HG03520 (cell line): ENCODE measurements at regions not wholly inside any gene's neighbourhood (a gene's known extent, or its start where the extent isn't known, plus 50 kb on each side); places are given as distances from the start of the nearest gene placed in this dataset.

Experiments
- ATAC-seq: cut with Tn5 transposase; IDR thresholded peaks from one replicate; pipeline ENCODE4 v1.9.1; 2021; ENCODE audit warnings: mild to moderate bottlenecking, moderate library complexity; ENCODE audit not compliant: unreplicated experiment

- ATAC-seq = no peak
Measured at GRCh38 chr20:9981829-9982228, 53.0 kb upstream of the ANKEF1 start.

GRCh38 chr20:9978397-9979004, 56.3 kb upstream of the ANKEF1 start:
- peak; percentile 98 for ATAC-seq

DNA sequence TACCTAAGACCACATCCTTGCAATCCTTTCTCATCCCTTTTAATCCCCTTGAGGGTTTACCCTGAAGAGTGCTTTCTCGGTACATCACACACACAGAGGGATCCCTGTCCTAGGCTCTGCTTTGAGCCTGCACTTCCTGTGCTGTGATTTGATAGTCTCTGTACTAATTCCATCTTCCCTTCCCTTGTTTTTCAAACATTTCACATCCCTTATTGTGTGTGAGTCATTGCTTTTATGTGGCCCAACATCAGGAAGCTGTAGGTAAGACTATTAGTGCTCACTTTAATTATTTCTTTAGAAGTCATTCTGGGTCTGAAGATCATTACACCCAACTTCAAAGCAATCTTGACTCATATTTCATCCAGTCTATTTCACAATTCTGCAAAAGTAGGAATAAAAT, 57.2 kb upstream of the ANKEF1 start:
- ATAC-seq = no peak

GRCh38 chr20:9974324-9974723, 60.5 kb upstream of the ANKEF1 start:
- no peak for ATAC-seq

GRCh38 chr20:9971746-9972145, 63.0 kb upstream of the ANKEF1 start:
- ATAC-seq = no peak

- no peak for ATAC-seq
Measured at GRCh38 chr20:9969626-9970025, 65.2 kb upstream of the ANKEF1 start.

GRCh38 chr20:9968015-9968414, 66.8 kb upstream of the ANKEF1 start:
- no peak for ATAC-seq

DNA sequence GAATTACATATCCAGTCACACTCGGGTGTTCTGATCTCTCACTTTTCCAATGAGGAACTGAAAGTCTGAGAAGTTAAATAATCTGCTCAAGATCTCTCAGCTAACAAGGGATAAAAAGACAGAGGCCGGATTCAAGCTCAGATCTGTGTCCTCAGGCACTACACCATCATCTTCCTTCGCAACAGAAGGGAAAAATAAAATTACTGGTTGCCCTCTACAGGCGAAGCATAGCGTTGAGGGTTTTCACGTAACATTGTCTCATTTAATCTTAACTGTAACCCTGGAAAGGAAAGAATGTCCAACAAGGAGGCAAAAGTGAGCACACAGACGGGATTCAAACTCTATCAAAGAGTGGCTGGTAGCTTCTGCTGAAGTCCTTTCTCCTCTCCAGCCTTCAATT, 67.8 kb upstream of the ANKEF1 start:
- no peak for ATAC-seq

DNA sequence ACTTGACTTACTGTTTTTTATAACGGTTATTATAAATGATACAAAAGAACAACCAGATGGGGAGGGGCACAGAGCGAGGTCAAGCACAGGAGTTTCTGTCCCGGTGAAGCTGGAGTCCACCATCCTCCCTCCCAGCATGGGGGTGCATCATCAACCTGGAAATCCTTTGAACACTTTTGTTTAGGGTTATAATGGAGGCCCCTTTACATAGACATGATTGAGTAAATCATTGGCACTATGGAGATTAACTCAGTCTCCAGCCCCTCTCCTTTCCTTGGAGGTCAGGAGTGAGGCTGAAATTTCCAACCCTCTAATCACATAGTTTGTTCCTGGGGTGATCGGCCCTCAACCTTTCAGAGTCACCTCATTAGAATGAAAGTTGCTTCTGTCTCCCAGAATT, 71.8 kb upstream of the ANKEF1 start:
- no peak for ATAC-seq

DNA sequence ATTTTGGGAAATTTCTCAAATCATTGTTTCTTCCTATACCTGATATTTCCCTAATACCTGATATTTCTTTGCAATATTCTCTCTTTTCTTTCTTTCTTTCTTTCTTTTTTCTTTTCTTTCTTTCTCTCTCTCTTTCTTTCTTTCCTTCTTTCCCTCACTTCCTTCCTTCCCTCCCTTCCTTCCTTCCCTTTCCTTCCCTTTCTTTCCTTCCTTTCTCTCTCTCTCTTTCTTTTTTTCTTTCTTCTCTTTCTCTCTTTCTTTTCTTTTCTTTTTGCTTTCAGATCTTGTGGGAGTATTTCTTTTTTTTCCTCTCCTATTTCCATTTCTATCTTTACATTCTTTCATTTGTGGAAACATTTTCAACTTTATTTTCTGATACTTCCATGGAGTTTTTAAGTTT, 76.1 kb upstream of the ANKEF1 start:
- ATAC-seq = no peak

- ATAC-seq = no peak
Measured at GRCh38 chr20:9955646-9956045, 79.1 kb upstream of the ANKEF1 start.

DNA sequence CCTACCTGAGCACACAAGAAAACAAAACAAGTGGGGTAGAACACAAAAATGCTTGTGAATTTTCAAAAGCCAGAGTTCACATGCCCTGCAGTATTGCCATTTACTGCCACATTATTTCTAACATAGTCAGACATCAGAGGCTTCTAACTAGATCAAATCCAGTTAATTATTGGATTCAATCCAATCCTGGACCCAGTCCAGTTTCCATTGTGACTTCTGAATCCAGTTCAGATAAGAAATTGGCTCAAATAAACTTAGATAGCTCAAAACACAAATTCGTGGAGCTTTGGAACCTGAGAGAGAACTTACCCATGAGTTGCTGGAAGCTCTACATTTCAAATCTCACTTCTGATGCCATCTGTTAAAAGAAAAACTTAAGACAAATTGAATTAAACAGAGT, 85.2 kb upstream of the ANKEF1 start:
- no peak for ATAC-seq

- no peak for ATAC-seq
Measured at GRCh38 chr20:9945408-9945807, 89.4 kb upstream of the ANKEF1 start.

DNA sequence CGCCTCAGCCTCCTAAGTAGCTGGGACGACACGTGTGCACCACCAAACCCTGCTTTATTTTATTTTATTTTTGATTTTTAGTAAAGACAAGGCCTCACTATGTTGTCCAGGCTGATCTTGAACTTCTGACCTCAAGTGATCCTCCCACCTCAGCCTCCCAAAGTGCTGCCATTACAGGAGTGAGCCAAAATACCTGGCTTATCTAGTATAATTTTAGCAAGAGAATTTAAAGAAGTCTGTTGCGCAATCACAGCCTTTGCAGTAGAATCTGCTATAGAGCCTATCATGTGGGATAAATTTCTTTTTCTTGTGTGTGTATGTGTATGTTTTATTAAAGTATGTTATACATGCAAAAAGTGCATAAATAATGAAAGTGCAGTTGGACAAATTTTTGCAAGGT, 92.1 kb upstream of the ANKEF1 start:
- no peak for ATAC-seq

- no peak for ATAC-seq
Measured at GRCh38 chr20:9940329-9940728, 94.5 kb upstream of the ANKEF1 start.

GRCh38 chr20:9939231-9939630, 95.6 kb upstream of the ANKEF1 start:
- no peak for ATAC-seq

DNA sequence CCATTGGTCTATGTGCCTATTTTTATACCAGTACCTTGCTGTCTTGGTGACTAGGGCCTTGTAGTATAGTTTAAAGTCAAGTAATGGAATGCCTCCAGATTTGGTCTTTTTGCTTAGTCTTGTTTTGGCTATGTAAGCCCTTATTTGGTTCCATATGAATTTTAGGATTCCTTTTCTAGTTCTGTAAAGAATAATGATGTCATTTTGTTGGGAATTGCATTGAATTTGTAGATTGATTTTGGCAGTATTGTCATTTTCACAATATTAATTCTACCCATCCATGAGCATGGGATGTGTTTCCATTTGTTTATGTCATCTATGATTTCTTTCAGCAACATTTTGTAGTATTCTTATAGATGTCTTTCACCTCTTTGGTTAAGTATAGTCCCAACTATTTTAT, 96.4 kb upstream of the PAK5 start:
- ATAC-seq = no peak

DNA sequence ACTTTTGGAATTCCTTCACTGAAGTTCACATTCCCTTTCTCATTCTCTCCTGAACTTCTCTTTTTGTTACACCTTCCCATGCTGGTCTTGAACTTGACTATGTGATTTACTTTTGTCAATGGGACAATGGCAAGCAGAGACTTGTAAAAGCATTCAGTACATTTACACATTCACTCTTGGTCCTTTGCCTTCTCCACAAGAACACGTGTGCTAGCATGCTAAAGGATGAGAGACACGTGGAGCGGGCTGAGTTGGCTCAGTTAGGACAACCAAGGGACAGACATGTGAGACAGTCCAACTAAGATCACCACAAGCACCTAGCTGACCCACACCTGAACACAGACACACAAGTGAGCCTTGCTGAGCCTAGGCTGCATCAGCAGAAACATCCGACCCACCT, 91.3 kb upstream of the PAK5 start:
- ATAC-seq = no peak

DNA sequence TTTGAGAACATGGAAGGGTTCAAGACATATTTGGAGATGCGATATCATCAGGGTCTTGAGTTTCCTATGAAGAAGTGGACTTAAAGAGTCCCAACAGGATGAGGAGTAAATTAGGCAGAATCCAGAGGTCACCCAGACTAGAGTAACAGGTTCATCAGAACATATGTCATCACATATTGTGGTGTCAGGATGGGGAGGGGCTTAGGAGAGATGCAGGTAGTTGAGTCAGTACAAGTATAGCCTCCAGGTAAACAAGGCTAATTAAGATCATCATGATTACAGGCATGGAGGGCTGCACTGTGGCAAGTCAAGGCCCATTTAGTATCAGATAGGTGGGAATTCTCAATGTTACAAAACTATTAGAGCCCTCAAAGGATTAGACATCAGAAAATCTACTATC, 90.1 kb upstream of the PAK5 start:
- no peak for ATAC-seq

- ATAC-seq = peak; percentile 93
Measured at GRCh38 chr20:9928281-9928737, 89.4 kb upstream of the PAK5 start.

DNA sequence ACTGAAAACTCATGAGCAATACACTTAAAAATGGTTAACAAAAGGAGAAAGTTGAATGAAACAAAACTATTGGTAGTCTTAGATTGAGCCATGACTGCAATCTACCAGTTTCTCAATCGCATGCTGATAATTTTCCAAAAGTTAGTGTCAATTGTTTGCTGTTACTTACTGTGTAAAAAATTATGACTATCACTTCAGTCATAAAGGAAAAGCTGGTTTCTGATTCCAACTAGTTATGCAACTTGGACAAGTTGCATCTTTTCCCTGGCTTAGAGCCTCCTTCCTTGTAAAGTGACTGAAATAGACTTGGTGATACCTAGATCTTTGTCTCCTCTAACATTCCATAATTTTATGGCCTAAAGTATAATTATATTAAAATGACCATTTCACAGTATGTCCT, 88.3 kb upstream of the PAK5 start:
- ATAC-seq = no peak

GRCh38 chr20:9926476-9926875, 87.6 kb upstream of the PAK5 start:
- ATAC-seq = no peak

DNA sequence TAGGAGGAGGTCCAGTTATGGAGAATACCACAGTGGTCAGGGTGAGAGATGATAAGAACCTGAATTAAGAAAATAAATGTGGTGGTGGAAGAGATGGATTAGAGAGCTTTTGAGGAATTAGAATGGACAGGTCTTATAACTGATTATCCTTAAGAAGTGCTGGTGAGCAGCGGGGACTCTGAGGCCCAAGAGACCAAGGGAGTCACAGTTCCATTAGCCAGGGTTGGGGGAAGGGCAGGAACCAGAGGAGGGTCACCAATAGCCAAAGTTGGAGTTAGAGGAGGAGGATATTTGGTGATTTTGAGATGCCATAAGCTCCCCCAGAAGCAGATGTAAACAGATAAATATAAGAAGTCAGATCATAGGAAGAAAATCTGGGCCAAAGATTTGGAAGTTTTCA, 87.1 kb upstream of the PAK5 start:
- no peak for ATAC-seq

DNA sequence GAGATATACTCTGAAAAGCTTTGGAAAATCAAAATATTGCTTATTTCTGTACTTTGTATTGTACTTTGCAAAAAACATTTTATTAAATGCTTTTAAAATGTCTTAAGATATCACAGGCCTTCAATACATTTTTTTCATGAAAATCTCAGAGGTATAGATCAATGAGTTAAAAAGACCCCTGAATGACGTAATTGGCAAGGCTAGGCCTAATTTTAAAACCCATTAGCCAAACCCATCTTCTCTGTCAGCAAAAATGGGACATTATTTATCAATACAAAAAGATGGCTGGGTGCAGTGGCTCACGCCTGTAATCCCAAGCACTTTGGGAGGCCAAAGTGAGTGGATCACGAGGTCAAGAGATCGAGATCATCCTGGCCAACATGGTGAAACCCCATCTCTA, 84.8 kb upstream of the PAK5 start:
- ATAC-seq = no peak
